ENCODE measurements at regions not wholly inside any gene's neighbourhood (a gene's known extent, or its start where the extent isn't known, plus 50 kb on each side); places are given as distances from the start of the nearest gene placed in this dataset.

DNA sequence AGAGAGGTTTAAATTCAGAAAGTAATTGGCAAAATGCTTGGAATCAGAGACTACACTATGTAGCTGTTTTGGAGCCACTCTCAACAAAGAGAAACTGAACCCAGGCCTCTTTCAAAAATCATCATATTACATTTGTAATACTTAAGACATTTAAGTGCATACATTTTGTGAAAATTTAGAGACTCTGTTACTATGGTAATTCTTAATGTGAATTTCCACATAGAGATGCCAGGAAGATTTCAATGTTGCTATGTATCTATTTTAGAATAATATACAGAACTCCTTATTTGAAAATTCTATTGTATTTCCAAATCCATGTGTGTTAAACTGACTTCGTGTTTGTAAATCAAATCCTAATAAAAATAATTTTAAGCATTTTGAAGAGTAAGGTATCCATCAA is 1260.9 kb upstream of the C9orf72 start:
- Histone ChIP-seq H3K4me3 (no peak overlapping the region), H3K27ac (no peak overlapping the region), H3K9me3 (no peaks in the 10 kb centered on the region), H3K4me1 (no peaks in the 10 kb centered on the region), H3K36me3 (no peaks in the 10 kb centered on the region), H3K27me3 (no peaks in the 10 kb centered on the region)
- TF ChIP-seq, protein P1, sequence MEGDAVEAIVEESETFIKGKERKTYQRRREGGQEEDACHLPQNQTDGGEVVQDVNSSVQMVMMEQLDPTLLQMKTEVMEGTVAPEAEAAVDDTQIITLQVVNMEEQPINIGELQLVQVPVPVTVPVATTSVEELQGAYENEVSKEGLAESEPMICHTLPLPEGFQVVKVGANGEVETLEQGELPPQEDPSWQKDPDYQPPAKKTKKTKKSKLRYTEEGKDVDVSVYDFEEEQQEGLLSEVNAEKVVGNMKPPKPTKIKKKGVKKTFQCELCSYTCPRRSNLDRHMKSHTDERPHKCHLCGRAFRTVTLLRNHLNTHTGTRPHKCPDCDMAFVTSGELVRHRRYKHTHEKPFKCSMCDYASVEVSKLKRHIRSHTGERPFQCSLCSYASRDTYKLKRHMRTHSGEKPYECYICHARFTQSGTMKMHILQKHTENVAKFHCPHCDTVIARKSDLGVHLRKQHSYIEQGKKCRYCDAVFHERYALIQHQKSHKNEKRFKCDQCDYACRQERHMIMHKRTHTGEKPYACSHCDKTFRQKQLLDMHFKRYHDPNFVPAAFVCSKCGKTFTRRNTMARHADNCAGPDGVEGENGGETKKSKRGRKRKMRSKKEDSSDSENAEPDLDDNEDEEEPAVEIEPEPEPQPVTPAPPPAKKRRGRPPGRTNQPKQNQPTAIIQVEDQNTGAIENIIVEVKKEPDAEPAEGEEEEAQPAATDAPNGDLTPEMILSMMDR (IDR thresholded peaks at IDR 0.05), result no peak
- intact Hi-C loops (cut with DNase I), result no loop called here
- no peak for DNase-seq (ENCODE audit: low spot score in 2 of 2)

DNA sequence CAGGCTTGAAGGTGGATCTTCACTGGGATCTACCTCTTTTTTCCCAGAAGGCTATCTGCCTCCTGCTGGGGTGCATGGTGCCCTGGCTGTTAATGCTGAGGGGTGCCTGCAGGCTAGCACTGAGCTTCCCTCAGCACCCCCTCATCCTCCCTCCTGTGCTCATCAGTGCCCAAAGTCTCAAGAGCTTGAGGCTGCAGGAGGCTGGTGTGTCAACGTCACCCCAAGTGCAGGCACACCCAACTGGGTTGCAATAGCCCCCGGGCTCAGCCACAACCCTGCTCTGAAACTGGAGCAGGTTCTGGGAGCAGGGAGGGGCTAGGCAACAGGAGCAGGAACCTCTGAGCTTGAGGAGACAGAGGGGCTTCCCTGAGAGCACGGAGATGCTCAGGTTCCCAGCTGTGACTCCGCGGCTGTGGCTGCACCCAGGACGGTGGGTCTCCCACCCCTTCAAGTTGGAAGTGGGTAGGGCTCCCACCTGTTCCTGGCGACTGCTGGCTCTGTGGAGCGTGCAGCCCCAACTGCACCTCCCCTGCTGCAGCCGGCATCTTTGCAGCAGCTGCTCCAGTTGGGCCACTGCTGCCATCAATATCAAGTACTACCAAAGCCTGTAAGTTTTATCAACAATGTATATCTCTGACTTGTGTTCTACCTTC is 1266.6 kb upstream of the C9orf72 start:
- Histone ChIP-seq H3K27me3 (no peaks in the 10 kb centered on the region), H3K9me3 (no peaks in the 10 kb centered on the region), H3K4me1 (no peaks in the 10 kb centered on the region), H3K4me3 (no peak overlapping the region), H3K36me3 (no peaks in the 10 kb centered on the region), H3K27ac (no peak overlapping the region)
- DNase-seq (ENCODE audit: low spot score in 2 of 2), result no peak
- TF ChIP-seq, protein P1 (IDR thresholded peaks at IDR 0.05), result no peak
- intact Hi-C loops (cut with DNase I), result no loop called here

DNA sequence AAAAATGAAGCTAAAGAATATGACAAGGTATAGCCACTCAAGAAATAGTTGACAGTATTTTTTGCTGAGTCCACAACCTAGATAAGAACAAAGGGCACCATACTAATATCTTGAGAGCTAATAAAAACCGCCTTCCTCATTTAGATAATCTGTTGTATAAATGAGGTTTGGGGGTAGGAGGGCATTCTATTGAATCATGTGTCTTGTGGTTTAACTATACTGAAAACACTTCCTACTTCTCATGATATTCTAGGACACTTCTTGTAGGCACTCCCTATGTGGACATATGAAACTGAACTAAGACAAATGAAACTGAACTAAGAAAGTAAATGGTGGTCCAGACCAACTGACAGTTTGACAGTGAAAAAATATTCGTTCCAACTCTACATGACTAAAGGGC is 1268.5 kb upstream of the C9orf72 start:
- Histone ChIP-seq H3K27me3 (no peaks in the 10 kb centered on the region), H3K4me1 (no peaks in the 10 kb centered on the region), H3K36me3 (no peaks in the 10 kb centered on the region), H3K27ac (no peak overlapping the region), H3K9me3 (no peaks in the 10 kb centered on the region), H3K4me3 (no peak overlapping the region)
- intact Hi-C loops (cut with DNase I), result no loop called here
- DNase-seq (ENCODE audit: low spot score in 2 of 2), result no peak
- TF ChIP-seq, protein P1 (IDR thresholded peaks at IDR 0.05), result no peak

- Histone ChIP-seq H3K27me3 (no peaks in the 10 kb centered on the region), H3K4me1 (no peaks in the 10 kb centered on the region), H3K4me3 (no peak overlapping the region), H3K36me3 (no peaks in the 10 kb centered on the region), H3K9me3 (no peaks in the 10 kb centered on the region), H3K27ac (no peak overlapping the region)
- TF ChIP-seq, protein P1 (IDR thresholded peaks at IDR 0.05), result no peak
- no peak for DNase-seq (ENCODE audit: low spot score in 2 of 2)
- intact Hi-C loops (cut with DNase I), result no loop called here
Measured at GRCh38 chr9:28847331-28847730, 1274.0 kb upstream of the C9orf72 start.

DNA sequence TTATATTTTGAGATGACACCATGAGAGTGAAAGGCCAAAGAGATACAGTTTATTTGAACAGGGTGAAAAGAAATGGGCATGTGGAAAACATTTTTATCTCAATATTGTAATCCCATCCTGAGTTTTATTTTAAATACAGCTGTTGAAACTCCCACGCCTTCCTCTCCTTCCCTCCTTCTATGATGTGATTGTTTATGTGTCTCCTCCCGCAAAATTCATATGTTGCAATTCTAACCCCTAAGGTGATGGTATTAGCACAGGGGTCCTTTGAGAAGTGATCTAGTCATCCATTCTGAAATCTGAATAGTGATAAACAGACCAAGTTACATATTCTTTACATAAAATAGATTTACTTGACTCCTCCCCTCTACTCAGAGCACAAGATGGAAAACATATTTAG is 1275.4 kb upstream of the C9orf72 start:
- no peak for DNase-seq (ENCODE audit: low spot score in 2 of 2)
- Histone ChIP-seq H3K27me3 (no peaks in the 10 kb centered on the region), H3K4me1 (no peaks in the 10 kb centered on the region), H3K9me3 (no peaks in the 10 kb centered on the region), H3K36me3 (no peaks in the 10 kb centered on the region), H3K27ac (no peak overlapping the region), H3K4me3 (no peak overlapping the region)
- intact Hi-C loops (cut with DNase I), result no loop called here
- TF ChIP-seq, protein P1 (IDR thresholded peaks at IDR 0.05), result no peak

- TF ChIP-seq, protein P1 (IDR thresholded peaks at IDR 0.05), result no peak
- H3K4me3 ChIP-seq, result no peak overlapping the region
- no peak for DNase-seq (ENCODE audit: low spot score in 2 of 2)
- no peaks in the 10 kb centered on the region for H3K4me1 ChIP-seq
- H3K27me3 ChIP-seq, result no peaks in the 10 kb centered on the region
- intact Hi-C loops (cut with DNase I), result no loop called here
- H3K27ac ChIP-seq, result no peak overlapping the region
- H3K36me3 ChIP-seq, result no peaks in the 10 kb centered on the region
- H3K9me3 ChIP-seq, result no peaks in the 10 kb centered on the region
Measured at GRCh38 chr9:28853477-28853876, 1280.2 kb upstream of the C9orf72 start.

Measured in ascending aorta (tissue), 2 donors.